ENCODE measurements at regions not wholly inside any gene's neighbourhood (a gene's known extent, or its start where the extent isn't known, plus 50 kb on each side); places are given as distances from the start of the nearest gene placed in this dataset.

DNA sequence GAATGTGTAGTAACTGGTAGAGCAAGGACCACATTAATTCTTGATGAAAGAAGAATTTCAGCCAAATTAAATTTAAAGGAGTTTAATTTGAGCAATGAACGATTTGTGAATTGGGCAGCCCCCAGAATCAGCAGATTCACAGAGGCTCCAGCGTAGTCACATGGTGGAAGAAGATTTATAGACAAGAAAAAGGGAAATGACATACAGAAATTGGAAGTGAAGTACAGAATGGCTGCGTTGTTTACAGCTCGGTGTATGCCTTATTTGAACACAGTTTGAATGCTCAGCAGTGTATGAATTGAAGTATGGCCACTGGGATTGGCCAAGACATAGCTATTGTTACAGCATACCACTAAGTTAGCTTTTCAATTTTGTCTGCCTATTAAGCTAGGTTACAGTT is 173.6 kb upstream of the ARG1 start:
- H3K9me3 Mint-ChIP-seq = peaks cover 20% of the 10 kb centered on the region
- no peak overlapping the region for H3K4me3 Mint-ChIP-seq
- peaks cover 16% of the 10 kb centered on the region for H3K36me3 Mint-ChIP-seq (ENCODE audit: low read depth)
- no peak overlapping the region for H3K27ac Mint-ChIP-seq
- peaks cover 21% of the 10 kb centered on the region for H3K4me1 Mint-ChIP-seq (ENCODE audit: low read depth)
- no peaks in the 10 kb centered on the region for H3K27me3 Mint-ChIP-seq

DNA sequence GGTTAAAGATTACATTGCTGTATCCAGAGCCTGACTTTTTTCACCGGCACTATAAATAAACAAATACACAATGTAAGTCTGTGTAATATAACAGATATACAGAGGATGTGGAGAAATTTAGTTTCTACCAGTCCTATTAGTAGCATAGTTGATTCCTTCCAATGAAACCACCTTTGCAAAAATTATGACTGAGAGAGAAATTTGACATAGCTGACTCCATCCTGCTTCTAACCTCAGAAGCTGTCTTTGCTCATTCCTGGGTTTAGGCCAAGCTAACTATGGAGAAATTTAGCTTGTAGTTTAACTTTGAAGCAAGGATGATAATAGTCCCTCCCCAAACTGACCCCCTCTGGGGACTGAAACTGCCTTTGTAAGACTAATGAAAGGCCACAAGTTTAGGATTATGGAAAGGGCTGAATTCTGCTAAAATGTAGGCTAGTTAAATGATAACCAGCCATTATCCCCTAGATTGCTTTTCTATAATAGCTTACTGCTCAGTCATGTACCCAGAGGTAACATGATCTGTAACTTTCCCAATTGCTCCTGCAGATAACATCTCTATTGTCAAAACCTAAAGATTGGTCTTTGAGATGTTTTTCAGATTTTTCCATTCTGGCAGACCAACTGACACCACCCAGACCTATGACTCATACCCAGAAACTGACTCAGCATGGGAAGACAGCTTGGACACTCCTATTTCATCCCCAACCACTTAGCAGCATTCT is 172.8 kb upstream of the ARG1 start:
- H3K4me1 Mint-ChIP-seq (ENCODE audit: low read depth) = peaks cover 21% of the 10 kb centered on the region
- no peaks in the 10 kb centered on the region for H3K27me3 Mint-ChIP-seq
- no peak overlapping the region for H3K4me3 Mint-ChIP-seq
- no peak overlapping the region for H3K27ac Mint-ChIP-seq
- peaks cover 18% of the 10 kb centered on the region for H3K9me3 Mint-ChIP-seq
- H3K36me3 Mint-ChIP-seq (ENCODE audit: low read depth) = peaks cover 18% of the 10 kb centered on the region

- no peak overlapping the region for H3K27ac Mint-ChIP-seq
- no peaks in the 10 kb centered on the region for H3K27me3 Mint-ChIP-seq
- H3K36me3 Mint-ChIP-seq (ENCODE audit: low read depth) = peaks cover 14% of the 10 kb centered on the region
- peaks cover 16% of the 10 kb centered on the region for H3K9me3 Mint-ChIP-seq
- peaks cover 21% of the 10 kb centered on the region for H3K4me1 Mint-ChIP-seq (ENCODE audit: low read depth)
- H3K4me3 Mint-ChIP-seq = no peak overlapping the region
These were observed 172.1 kb upstream of the ARG1 start for GRCh38 chr6:131400779-131401496.

DNA sequence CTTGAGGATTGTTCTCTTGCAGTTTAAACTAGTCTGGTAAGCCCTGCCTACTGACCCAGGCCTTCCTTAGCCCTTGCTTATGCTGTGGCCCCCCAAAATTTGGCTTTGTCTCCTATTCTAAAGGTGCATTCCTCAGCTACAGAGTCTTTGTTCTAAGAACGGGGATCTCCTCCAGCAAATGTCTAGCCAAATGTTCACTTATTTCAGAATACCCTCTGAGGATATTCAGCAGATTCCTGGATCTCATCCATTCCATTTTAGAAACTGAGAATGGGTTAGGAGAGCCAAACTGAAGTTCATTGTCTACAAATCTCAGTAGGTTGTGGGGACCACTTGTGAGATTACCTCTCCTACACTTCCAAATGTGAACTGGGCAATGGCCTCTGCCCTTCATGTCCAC is 164.2 kb upstream of the ARG1 start:
- Mint-ChIP-seq H3K27ac (no peak overlapping the region), H3K27me3 (no peaks in the 10 kb centered on the region), H3K36me3 (ENCODE audit: low read depth) (peaks cover 36% of the 10 kb centered on the region), H3K9me3 (peaks cover 15% of the 10 kb centered on the region), H3K4me3 (no peak overlapping the region), H3K4me1 (ENCODE audit: low read depth) (peaks cover 2% of the 10 kb centered on the region)

- Mint-ChIP-seq H3K4me1 (ENCODE audit: low read depth) (peaks cover 15% of the 10 kb centered on the region), H3K36me3 (ENCODE audit: low read depth) (peaks cover 28% of the 10 kb centered on the region), H3K4me3 (no peak overlapping the region)
These were observed 162.2 kb upstream of the ARG1 start for GRCh38 chr6:131410785-131411184.

DNA sequence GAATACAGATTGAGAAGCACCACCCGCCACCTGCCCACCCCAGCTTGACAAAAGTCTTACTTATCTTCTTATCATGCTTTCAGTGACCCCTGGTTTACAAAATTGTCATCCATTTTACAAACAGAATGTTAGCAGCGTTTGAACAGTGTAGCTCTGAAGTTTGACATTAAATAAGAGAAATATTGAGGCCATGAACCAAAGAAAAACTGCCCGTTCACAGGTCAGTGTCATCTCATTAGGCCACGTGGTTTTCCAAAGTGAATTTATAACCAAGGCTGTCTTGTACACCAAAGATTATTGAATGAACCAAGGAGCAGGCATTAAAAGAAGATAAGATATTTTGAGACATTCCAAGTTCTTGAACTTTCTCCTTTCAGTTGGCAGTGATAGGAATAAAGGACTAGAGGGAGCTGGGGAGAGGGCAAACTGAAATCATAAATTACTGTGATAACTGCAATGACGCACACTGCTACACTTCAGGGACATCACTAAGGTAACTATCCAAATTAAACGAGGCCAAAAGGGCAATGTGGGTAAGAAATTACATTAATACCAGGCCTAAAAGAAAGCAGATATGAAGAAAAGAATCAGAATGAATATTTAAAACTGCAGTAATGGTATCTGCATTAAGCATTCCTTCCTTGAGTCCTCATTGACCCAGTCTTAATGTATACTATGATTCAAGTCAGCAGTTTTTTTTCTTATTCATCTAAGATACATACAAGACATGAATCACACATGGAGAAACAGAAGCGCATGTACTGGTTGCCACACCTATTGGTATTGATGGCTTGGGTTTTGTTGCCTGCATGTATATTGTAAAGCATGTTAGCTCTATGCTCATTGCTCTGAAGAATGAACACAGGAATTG is 159.8 kb upstream of the ARG1 start:
- H3K36me3 Mint-ChIP-seq (ENCODE audit: low read depth) = peaks cover 32% of the 10 kb centered on the region
- no peaks in the 10 kb centered on the region for H3K27me3 Mint-ChIP-seq
- H3K4me3 Mint-ChIP-seq = no peak overlapping the region
- H3K9me3 Mint-ChIP-seq = peaks cover 15% of the 10 kb centered on the region
- H3K4me1 Mint-ChIP-seq (ENCODE audit: low read depth) = peaks cover 36% of the 10 kb centered on the region
- H3K27ac Mint-ChIP-seq = no peak overlapping the region

More at GRCh38 chr6:131410785-131411184, 162.2 kb upstream of the ARG1 start:
- Mint-ChIP-seq H3K9me3 (peaks cover 15% of the 10 kb centered on the region), H3K27me3 (no peaks in the 10 kb centered on the region), H3K27ac (no peak overlapping the region)

GRCh38 chr6:131413831-131414191 is 159.2 kb upstream of the ARG1 start:
- Mint-ChIP-seq H3K27me3 (no peaks in the 10 kb centered on the region), H3K27ac (no peak overlapping the region), H3K36me3 (ENCODE audit: low read depth) (peaks cover 32% of the 10 kb centered on the region), H3K9me3 (peaks cover 15% of the 10 kb centered on the region), H3K4me3 (no peak overlapping the region), H3K4me1 (ENCODE audit: low read depth) (peaks cover 37% of the 10 kb centered on the region)

DNA sequence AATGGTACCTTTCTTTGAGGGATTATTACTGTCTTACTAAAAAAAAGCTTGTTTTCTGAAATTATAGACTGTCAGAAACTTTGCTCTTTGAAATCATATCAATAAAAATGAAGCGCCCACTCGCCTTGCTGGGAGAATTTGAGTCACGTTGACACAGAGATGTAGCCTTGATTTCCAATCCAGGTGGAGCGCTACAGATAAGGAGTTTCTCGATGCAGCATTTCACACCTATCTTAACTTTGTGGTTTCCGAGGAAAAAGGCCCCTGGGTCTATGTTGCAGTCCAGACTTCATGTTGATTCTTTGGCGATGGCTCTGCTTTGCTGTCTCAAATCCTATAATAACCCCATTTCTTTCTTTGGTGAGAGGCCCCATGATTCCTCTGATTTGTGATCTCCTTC is 158.1 kb upstream of the ARG1 start:
- Mint-ChIP-seq H3K27me3 (no peaks in the 10 kb centered on the region), H3K4me1 (ENCODE audit: low read depth) (peaks cover 48% of the 10 kb centered on the region)

GRCh38 chr6:131418441-131418840 is 154.6 kb upstream of the ARG1 start:
- no peaks in the 10 kb centered on the region for H3K27me3 Mint-ChIP-seq
- H3K27ac Mint-ChIP-seq = peak overlapping the region; percentile 93
- H3K4me1 Mint-ChIP-seq (ENCODE audit: low read depth) = peaks cover 53% of the 10 kb centered on the region
- H3K36me3 Mint-ChIP-seq (ENCODE audit: low read depth) = peaks cover 9% of the 10 kb centered on the region
- H3K4me3 Mint-ChIP-seq = no peak overlapping the region
- H3K9me3 Mint-ChIP-seq = no peaks in the 10 kb centered on the region

More for the DNA sequence above, 158.1 kb upstream of the ARG1 start:
- peaks cover 29% of the 10 kb centered on the region for H3K36me3 Mint-ChIP-seq (ENCODE audit: low read depth)
- peaks cover 15% of the 10 kb centered on the region for H3K9me3 Mint-ChIP-seq
- H3K27ac Mint-ChIP-seq = no peak overlapping the region
- no peak overlapping the region for H3K4me3 Mint-ChIP-seq

DNA sequence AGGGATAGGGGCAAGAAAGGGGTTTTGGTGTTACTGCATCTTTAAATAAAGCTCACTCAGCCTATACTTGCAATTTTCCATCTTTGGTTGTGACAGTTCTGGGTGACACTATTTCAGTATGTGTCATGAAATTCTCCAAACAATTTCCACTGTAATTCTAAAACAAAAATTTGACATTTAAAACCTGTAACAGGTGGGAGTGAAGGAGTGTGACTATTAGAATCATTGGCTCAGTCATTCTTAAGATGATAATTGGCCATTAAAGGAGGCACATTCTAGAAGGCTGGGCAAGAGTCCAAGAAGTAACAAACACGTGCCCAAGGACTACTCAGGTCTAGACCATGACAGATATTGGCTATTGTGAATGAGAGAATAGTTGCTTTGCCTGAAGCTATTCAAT is 153.3 kb upstream of the ARG1 start:
- H3K36me3 Mint-ChIP-seq (ENCODE audit: low read depth) = peaks cover 9% of the 10 kb centered on the region
- H3K9me3 Mint-ChIP-seq = no peaks in the 10 kb centered on the region
- peak overlapping the region; percentile 93 for H3K27ac Mint-ChIP-seq
- peaks cover 45% of the 10 kb centered on the region for H3K4me1 Mint-ChIP-seq (ENCODE audit: low read depth)
- H3K27me3 Mint-ChIP-seq = no peaks in the 10 kb centered on the region
- peak overlapping the region; percentile 5 for H3K4me3 Mint-ChIP-seq

- no peak overlapping the region for H3K27ac Mint-ChIP-seq
- H3K27me3 Mint-ChIP-seq = no peaks in the 10 kb centered on the region
- no peak overlapping the region for H3K4me3 Mint-ChIP-seq
- H3K9me3 Mint-ChIP-seq = peaks cover 4% of the 10 kb centered on the region
- H3K4me1 Mint-ChIP-seq (ENCODE audit: low read depth) = peaks cover 29% of the 10 kb centered on the region
- peaks cover 9% of the 10 kb centered on the region for H3K36me3 Mint-ChIP-seq (ENCODE audit: low read depth)
These were observed 149.0 kb upstream of the ARG1 start for GRCh38 chr6:131424016-131424415.

DNA sequence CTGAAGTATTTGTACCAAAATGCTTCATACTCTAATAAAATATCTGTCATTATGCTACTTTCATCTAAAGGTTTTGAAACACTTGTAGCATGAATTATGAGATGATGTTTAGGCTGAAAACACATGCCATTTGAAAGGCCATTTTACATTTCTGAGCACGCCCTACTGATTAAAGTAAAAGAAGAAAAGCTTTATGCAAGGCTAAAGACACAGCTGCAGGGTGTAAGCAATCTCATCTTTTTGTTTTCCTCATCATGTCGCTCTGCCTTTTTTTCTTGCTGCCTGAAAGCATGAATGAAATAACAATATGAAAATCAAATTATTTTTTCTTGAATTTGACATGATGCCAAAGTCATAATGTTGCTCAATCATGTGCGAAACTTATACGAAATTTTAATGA is 148.6 kb upstream of the ARG1 start:
- H3K36me3 Mint-ChIP-seq (ENCODE audit: low read depth) = peaks cover 14% of the 10 kb centered on the region

GRCh38 chr6:131427434-131428058 is 145.5 kb upstream of the ARG1 start:
- Mint-ChIP-seq H3K4me3 (no peak overlapping the region), H3K27me3 (no peaks in the 10 kb centered on the region), H3K9me3 (peaks cover 8% of the 10 kb centered on the region), H3K36me3 (ENCODE audit: low read depth) (peaks cover 24% of the 10 kb centered on the region), H3K27ac (no peak overlapping the region), H3K4me1 (ENCODE audit: low read depth) (peaks cover 21% of the 10 kb centered on the region)

More for the DNA sequence above, 148.6 kb upstream of the ARG1 start:
- no peak overlapping the region for H3K27ac Mint-ChIP-seq
- H3K27me3 Mint-ChIP-seq = no peaks in the 10 kb centered on the region
- peaks cover 25% of the 10 kb centered on the region for H3K4me1 Mint-ChIP-seq (ENCODE audit: low read depth)
- H3K9me3 Mint-ChIP-seq = peaks cover 8% of the 10 kb centered on the region
- H3K4me3 Mint-ChIP-seq = no peak overlapping the region

- H3K9me3 Mint-ChIP-seq = peaks cover 8% of the 10 kb centered on the region
- peaks cover 21% of the 10 kb centered on the region for H3K4me1 Mint-ChIP-seq (ENCODE audit: low read depth)
- H3K36me3 Mint-ChIP-seq (ENCODE audit: low read depth) = peaks cover 42% of the 10 kb centered on the region
- H3K27ac Mint-ChIP-seq = no peak overlapping the region
- H3K27me3 Mint-ChIP-seq = no peaks in the 10 kb centered on the region
- no peak overlapping the region for H3K4me3 Mint-ChIP-seq
These were observed 142.5 kb upstream of the ARG1 start for GRCh38 chr6:131430531-131430930.
